ENCODE measurements at regions not wholly inside any gene's neighbourhood (a gene's known extent, or its start where the extent isn't known, plus 50 kb on each side); places are given as distances from the start of the nearest gene placed in this dataset.

- no peak for TF ChIP-seq POLR2A (IDR thresholded peaks at IDR 0.05)
- peak; percentile 52 to 78 (median 59) for TF ChIP-seq CTCF (IDR thresholded peaks at IDR 0.05)
- TF ChIP-seq EP300 (IDR thresholded peaks at IDR 0.05; ENCODE audit: low read depth) = no peak
- Histone ChIP-seq H3K36me3 (no peaks in the 10 kb centered on the region), H3K4me3 (no peak overlapping the region), H3K9me3 (no peaks in the 10 kb centered on the region), H3K27ac (peak overlapping the region; percentile 83 to 89 (median 86)), H3K4me1 (peaks cover 20 to 60% (median 34%) of the 10 kb centered on the region in 4 donors), H3K27me3 (no peaks in the 10 kb centered on the region)
- WGBS, 2 donors (ENCODE audit: low coverage in 1 of 2) = 78 to 87% methylated on average over 3 to 24 of the region's 24 CpGs
- in situ Hi-C loops (cut with MboI; ENCODE audit: low pct_ligation_motif_present in 1 of 4, low pct_unique_long_range_greater_than_20kb in 1 of 4, low sequenced_read_pairs in 3 of 4) = loop anchor here in 3 of 4 donors (5.0 to 10.0 kb wide), 4 partner anchors 100 to 357 kb away; partner anchors contain the start of gene ZFP36L2 (in 1 of the 3)
- peak; percentile 84 for DNase-seq
- intact Hi-C loops (cut with DNase I; ENCODE audit: low total_unique reads) = no loop called here
Observed at GRCh38 chr2:43127208-43127940, 99.0 kb downstream of the ZFP36L2 start.

GRCh38 chr2:43126817-43127207, 99.6 kb downstream of the ZFP36L2 start:
- no peaks in the 10 kb centered on the region for H3K36me3 ChIP-seq
- H3K4me3 ChIP-seq = no peak overlapping the region
- in situ Hi-C loops (cut with MboI; ENCODE audit: low pct_ligation_motif_present in 1 of 4, low pct_unique_long_range_greater_than_20kb in 1 of 4, low sequenced_read_pairs in 3 of 4) = loop anchor here in 3 of 4 donors (5.0 to 10.0 kb wide), 4 partner anchors 100 to 358 kb away; partner anchors contain the start of gene ZFP36L2 (in 1 of the 3)
- 93% methylated on average over 13 of the region's 14 CpGs; no CpG with 5 or more reads in 1 of the 2 donors for WGBS, 2 donors (ENCODE audit: low coverage in 1 of 2)
- no peaks in the 10 kb centered on the region for H3K9me3 ChIP-seq
- TF ChIP-seq POLR2A (IDR thresholded peaks at IDR 0.05) (no peak), POLR2AphosphoS5 (IDR thresholded peaks at IDR 0.05) (no peak), EP300 (IDR thresholded peaks at IDR 0.05; ENCODE audit: low read depth) (no peak), CTCF (IDR thresholded peaks at IDR 0.05) (no peak)
- no peaks in the 10 kb centered on the region for H3K27me3 ChIP-seq
- peaks cover 15 to 55% (median 29%) of the 10 kb centered on the region in 4 donors for H3K4me1 ChIP-seq
- H3K27ac ChIP-seq = no peak overlapping the region
- intact Hi-C loops (cut with DNase I; ENCODE audit: low total_unique reads) = no loop called here
- DNase-seq = no peak

GRCh38 chr2:43125090-43125998, 101.1 kb downstream of the ZFP36L2 start:
- in situ Hi-C loops (cut with MboI; ENCODE audit: low pct_ligation_motif_present in 1 of 4, low pct_unique_long_range_greater_than_20kb in 1 of 4, low sequenced_read_pairs in 3 of 4) = loop anchor here in 3 of 4 donors (5.0 to 10.0 kb wide), 4 partner anchors 102 to 359 kb away; partner anchors contain the start of gene ZFP36L2 (in 1 of the 3)
- H3K4me3 ChIP-seq = no peak overlapping the region
- TF ChIP-seq EP300 (IDR thresholded peaks at IDR 0.05; ENCODE audit: low read depth) = no peak
- TF ChIP-seq POLR2AphosphoS5 (IDR thresholded peaks at IDR 0.05) = no peak
- no peak for TF ChIP-seq POLR2A (IDR thresholded peaks at IDR 0.05)
- TF ChIP-seq CTCF (IDR thresholded peaks at IDR 0.05) = no peak
- H3K36me3 ChIP-seq = no peaks in the 10 kb centered on the region
- no peaks in the 10 kb centered on the region for H3K27me3 ChIP-seq
- H3K4me1 ChIP-seq = peaks cover 2 to 40% (median 14%) of the 10 kb centered on the region in 4 donors
- WGBS, 2 donors (ENCODE audit: low coverage in 1 of 2) = 83% methylated on average over 12 of the region's 12 CpGs; no CpG with 5 or more reads in 1 of the 2 donors
- intact Hi-C loops (cut with DNase I; ENCODE audit: low total_unique reads) = no loop called here
- no peak overlapping the region for H3K27ac ChIP-seq
- no peak for DNase-seq
- no peaks in the 10 kb centered on the region for H3K9me3 ChIP-seq

- Histone ChIP-seq H3K36me3 (no peaks in the 10 kb centered on the region), H3K4me3 (no peak overlapping the region), H3K27ac (no peak overlapping the region), H3K4me1 (peaks cover 0 to 33% (median 10%) of the 10 kb centered on the region in 4 donors), H3K9me3 (no peaks in the 10 kb centered on the region), H3K27me3 (no peaks in the 10 kb centered on the region)
- 94% methylated on average over 8 of the region's 8 CpGs; no CpG with 5 or more reads in 1 of the 2 donors for WGBS, 2 donors (ENCODE audit: low coverage in 1 of 2)
- intact Hi-C loops (cut with DNase I; ENCODE audit: low total_unique reads) = no loop called here
- no peak for TF ChIP-seq EP300 (IDR thresholded peaks at IDR 0.05; ENCODE audit: low read depth)
- TF ChIP-seq POLR2AphosphoS5 (IDR thresholded peaks at IDR 0.05) = no peak
- no peak for TF ChIP-seq POLR2A (IDR thresholded peaks at IDR 0.05)
- no peak for TF ChIP-seq CTCF (IDR thresholded peaks at IDR 0.05)
- no peak for DNase-seq
- in situ Hi-C loops (cut with MboI; ENCODE audit: low pct_ligation_motif_present in 1 of 4, low pct_unique_long_range_greater_than_20kb in 1 of 4, low sequenced_read_pairs in 3 of 4) = loop anchor here in 3 of 4 donors (5.0 to 25.0 kb wide), 5 partner anchors 103 to 363 kb away; partner anchors contain the start of gene ZFP36L2 (in 1 of the 3)
Observed at GRCh38 chr2:43124687-43125057, 101.7 kb downstream of the ZFP36L2 start.

Data from transverse colon (tissue), 4 donors.